ENCODE measurements at regions not wholly inside any gene's neighbourhood (a gene's known extent, or its start where the extent isn't known, plus 50 kb on each side); places are given as distances from the start of the nearest gene placed in this dataset.
"Not testable (repeated sequence)": the region's sequence is repeated elsewhere in the genome, so short reads cannot be mapped to it uniquely, and the experiment has no call there.

DNA sequence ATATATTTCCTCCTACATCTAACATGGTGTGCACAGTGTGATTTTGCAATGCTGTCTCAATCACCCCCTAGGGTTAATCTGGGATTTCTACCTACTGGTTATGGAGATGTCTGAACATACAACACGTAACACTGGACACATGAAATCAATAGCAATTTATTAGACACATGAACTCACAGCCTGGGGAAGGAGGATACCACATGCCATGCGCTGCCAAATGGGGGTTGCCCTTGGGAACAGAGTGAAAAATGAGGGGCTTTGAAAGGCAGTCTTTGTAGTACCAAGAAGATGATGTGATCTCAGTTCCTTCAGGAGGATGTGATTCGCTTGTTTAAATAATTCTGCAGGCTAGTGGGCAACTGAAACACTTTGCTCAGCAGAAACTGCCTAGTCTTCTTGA lies 253.6 kb upstream of the LRRC4C start:
- DNase-seq (ENCODE audit: low read depth), result no peak

DNA sequence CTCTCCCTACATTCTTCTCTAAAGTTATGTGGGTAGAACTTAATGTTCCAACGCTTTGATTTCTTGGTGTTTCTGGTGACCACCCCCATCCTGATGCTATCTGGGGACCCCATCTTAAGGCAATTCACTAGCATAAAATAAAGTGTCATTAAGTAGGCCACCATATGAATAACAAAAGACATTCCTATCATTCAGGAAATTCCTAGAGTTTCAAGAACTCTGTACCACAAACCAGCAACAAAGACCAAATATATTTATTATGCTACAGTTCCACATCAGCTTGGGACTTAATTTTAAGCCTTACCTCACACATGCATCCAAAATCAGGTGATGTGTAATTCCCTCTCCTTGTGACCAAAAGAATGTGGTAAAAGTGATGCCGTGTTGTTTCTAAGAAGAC lies 254.6 kb upstream of the LRRC4C start:
- peak; percentile 31 for DNase-seq (ENCODE audit: low read depth)

DNA sequence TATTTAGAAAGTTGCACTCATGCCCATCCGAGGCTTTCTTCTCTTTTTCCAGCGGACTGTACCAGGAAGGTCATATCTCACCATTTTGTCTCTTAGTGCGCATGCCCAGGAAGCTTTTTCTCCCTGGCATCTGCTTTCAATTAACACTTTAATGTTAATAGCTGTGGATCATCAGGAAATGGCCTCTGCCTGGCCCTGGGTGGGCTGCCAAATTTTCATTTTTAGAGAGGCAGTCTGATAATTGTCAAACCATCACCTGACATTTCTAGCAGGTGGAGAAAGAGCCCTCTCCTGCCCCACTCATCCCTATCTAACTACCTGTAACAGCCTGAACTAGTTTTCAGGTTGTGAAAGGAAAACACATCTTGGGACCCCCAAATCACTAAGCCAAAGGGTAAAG lies 257.4 kb upstream of the LRRC4C start:
- no peak for DNase-seq (ENCODE audit: low read depth)

DNA sequence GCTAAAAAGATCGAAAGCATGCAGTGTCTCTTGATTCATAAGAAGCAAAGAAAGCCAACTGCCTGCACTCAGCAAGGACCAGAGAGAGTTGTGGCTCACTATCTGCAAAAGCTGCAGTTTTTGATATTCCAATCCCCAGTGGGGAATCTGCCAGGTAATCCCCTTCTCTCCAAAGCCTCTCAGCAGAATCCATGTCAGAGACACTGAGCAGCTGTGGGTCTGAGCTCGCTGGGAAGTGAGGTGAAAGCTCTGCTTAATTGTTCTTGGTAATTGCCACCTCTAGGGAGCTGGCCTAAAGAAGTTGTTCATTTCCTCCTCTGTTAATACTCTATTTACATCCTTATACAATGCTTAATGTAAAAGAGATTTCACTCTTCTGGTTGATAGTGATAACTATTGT lies 261.3 kb upstream of the LRRC4C start:
- DNase-seq (ENCODE audit: low read depth), result no peak

DNA sequence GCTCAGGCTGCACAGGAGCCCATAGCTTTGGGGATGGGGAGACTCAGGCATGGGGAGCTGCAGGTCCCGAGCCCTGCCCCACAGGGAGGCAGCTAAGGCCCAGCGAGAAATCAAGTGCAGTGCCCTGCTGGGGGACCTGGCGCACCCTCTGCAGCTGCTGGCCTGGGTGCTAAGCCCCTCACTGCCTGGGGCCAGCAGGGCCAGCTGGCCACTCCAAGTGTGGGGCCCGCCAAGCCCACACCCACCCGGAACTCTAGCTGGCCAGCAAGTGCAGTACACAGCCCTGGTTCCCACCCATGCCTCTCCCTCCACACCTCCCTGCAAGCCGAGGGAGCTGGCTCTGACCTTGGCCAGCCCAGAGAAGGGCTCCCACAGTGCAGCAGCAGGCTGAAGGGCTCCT lies 268.7 kb upstream of the LRRC4C start:
- DNase-seq (ENCODE audit: low read depth), result not testable (repeated sequence)

DNA sequence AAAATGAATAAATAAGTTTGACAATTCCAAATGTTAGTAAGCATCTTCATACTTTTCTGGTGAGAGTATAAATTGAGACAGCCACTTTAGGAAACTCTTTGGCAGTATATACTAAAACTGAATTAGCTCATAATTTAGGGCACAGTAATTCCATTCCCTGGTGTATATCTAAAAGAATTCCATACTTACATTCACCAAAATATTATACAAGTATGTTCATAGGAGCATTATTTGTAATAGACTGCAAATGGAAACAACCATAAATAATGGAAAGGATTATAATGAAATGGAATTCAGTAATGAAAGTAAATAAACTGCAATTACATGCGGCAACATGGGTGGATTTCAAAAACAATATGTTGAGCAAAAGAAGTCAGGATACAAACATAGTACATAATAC lies 315.8 kb upstream of the LRRC4C start:
- no peak for DNase-seq (ENCODE audit: low read depth)

DNA sequence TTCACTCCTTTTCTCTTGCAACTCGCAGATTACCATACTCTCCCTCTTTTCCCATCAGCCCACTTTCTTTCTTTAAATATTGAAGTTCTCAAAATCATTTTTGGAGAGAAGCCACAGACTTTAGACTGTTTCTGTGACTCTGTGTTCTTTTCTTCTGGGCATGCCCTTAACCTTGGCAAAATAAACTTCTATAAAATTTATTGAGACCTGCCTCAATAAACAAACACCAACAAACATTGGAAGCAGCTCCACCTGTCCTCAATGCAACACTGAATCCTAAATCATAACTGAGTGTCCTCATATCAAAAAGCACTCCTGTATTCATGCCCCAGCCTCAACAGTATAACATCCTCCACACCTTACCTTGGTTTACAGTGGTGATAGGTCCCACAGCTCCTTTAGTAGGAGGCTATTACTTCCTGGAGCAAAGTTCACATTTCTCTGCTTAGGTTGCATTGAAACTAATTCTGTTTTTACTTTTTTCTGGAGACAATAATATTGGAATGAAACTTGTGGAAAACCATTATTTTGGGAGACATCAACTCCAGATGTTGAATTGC lies 320.0 kb upstream of the LRRC4C start:
- DNase-seq (ENCODE audit: low read depth), result no peak

DNA sequence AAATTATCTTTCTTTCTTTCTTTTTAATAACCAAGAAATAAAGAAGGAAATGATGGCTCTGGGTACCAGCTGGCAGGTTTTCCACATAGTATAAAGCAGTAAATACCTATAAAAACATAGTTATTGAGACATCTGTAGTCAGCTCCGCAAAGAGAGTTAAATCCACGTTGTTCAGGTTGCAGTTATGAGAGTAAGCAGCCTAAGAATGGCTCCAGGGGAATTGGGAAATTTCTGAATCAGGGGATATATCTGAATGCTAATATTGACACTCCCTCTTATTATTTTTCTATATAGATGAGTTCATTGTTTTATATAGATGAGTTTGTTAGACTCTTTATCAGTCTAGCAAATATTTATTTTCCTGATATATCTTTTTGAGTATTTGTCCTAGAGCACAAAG lies 322.0 kb upstream of the LRRC4C start:
- no peak for DNase-seq (ENCODE audit: low read depth)

DNA sequence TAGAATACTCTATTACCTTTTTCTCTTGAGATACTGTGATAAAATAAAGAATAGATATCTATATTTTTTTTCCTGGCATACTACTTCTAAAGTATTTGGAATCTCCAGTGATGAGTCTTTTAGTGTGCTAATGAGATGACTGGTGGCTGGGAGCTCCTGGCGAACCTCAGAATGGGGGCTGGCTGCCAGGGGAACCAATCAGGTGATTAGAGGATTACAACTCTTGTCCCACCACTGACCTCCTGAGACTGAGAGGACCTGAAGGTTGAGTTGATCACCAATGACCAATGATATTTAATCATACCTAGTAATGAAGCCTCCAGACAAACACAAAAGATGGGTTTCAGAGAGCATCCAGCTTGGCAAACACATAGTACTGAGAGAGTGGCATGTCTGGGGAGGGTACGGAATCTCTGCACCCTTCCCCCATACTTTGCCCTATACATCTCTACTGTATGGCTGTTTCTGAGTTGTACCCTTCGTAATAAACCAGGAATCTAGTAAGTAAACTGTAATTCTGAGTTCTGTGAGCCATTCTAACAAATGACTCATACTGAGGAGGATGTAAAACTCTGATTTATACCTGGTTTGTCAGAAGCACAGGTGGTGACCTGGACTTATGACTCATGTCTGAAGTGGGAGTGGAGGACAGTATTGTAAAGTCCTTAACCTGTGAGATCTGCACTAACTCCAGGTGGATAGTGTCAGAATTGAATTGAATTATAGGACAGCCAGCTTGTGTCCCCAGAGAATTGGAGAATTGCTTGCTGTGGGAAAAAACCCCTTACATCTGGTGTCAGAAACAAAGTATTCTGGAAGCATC lies 325.3 kb upstream of the LRRC4C start:
- DNase-seq (ENCODE audit: low read depth), result peak; percentile 55

DNA sequence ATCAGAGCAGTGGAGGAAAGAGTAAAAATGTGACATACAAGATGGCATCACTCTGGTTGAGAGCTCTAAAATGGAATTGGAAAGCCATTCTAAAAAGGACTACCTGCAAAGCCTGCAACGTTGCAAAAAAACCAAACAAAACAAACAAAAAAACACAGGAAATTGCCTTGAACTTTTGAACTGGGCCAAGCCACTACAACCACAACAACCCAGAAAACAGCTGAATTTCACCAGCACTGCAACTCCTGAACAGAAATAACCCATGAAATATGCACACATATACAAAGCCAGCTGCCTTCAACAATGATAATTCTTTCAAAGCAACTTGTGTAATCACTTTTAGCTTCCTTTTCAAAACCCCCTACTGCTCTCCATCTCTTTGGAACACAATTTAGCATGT lies 326.6 kb upstream of the LRRC4C start:
- DNase-seq (ENCODE audit: low read depth), result peak; percentile 36

DNA sequence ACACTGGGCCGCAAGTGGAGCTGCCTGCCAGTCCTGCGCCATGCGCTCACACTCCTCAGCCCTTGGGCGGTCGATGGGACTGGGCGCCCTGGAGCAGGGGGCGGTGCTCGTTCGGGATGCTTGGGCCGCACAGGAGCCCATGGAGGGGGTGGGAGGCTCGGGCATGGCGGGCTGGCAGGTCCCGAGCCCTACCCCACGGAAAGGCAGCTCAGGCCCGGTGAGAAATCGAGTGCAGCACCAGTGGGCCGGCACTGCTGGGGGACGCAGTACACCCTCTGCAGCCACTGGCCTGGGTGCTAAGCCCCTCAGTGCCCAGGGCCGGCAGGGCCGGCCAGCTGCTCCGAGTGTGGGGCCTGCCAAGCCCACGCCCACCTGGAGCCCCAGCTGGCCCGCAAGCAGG lies 328.7 kb upstream of the LRRC4C start:
- no peak for DNase-seq (ENCODE audit: low read depth)

DNA sequence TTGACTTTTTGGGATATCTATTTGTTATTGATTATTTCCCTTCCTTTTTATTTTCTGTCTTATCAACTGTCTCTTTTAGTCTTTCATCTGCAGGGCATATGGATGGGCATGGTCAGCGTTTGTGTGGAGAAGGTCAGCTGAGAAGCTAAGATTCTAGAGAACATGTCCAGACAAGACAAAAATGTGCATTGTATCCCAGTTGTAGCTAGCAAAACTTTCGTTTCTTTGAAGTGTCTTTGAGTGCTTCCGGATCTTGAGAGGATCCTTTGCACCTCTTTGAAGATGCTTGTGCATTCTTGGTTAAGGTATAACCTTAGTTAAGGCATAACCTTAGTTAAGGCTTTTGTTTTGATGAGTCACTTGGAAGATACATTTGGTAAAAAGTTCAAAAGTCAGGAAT lies 329.9 kb upstream of the LRRC4C start:
- DNase-seq (ENCODE audit: low read depth), result no peak

DNA sequence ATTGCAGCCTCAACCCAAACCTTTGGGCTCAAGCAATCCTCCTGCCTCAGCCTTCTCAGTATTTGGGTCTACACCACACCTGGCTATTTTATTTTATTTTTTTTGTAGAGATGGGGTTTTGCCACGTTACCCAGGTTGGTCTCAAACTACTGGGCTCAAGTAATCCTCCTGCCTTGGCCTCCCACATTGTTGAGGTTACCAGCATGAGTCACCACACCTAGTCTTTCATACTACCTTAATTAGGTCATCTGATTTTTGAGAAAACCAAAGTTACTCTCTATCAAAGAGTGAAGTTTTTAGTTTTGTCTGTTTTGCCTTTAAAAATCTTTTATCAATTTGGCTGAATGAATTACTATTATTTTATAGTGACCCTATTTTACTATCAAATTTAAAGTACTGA lies 335.6 kb upstream of the LRRC4C start:
- peak; percentile 23 for DNase-seq (ENCODE audit: low read depth)

DNA sequence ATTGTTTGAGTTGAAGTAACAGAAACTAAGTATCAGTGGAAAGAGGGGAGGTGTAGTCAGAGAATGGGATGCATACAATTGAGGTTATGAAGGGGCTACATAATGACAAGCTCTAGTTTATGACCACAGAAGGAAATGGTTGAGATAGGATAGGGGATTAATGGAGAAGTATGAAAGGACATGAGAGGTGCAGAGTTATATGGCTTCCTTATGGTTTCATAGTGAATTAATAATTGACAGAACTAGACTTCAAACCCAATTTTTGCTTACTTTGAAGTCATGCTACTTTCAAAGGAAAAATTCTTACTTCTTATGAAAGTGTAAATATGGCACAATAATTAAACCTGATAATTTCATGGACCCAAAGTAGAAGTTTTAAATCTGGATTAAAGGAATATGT lies 340.3 kb upstream of the LRRC4C start:
- no peak for DNase-seq (ENCODE audit: low read depth)

DNA sequence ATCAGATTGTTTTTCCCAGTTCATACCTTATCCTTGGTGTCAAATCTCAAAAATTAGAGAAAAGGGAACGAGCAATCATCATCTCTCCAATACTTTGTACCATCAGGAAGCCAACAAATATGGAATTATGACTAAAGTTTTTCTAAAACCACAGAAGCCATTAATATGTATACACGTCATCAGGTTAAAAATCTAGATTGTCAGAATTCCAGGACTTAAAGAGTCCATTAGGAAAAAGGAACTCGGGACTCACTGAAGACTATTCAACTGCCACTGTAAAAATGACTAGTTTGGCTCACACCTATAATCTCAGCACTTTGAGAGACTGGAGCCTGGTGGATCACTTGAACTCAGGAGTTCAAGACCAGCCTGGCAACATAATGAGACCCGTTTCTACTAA lies 344.4 kb upstream of the LRRC4C start:
- peak; percentile 16 for DNase-seq (ENCODE audit: low read depth)

DNA sequence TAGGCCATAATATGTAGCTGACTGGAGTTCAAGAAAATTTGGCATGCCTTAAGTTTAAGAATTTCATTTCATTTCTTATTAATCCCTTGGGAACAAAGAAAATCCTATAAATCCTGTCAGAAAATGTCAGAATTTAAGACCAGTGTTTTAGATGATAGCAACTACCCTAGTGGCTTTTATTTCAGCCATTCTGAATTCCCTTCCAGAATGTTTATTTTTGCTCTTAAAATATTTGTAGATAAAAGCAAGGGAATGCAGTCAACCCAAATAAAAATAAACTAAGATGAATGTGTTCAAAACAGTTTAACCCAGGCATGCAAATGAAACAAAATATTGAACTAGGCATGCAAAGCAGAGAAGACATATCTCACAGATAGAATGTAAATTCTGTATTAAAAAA lies 356.9 kb upstream of the LRRC4C start:
- no peak for DNase-seq (ENCODE audit: low read depth)

DNA sequence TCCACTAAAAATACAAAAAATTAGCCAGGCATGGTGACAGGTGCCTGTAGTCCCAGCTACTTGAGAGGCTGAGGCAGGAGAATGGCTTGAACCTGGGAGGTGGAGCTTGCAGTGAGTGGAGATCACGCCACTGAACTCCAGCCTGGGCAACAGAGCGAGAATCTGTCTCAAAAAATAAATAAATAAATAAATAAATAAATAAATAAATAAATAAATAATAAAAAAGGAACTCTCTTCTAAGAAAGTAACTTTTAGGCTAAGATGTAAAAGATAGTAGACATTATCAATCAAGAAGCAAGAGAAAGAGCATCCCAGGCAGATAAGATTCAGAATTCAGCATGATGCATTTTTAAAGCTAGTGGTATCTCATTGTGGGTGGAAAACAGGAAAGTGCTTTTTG lies 364.8 kb upstream of the LRRC4C start:
- not testable (repeated sequence) for DNase-seq (ENCODE audit: low read depth)

DNA sequence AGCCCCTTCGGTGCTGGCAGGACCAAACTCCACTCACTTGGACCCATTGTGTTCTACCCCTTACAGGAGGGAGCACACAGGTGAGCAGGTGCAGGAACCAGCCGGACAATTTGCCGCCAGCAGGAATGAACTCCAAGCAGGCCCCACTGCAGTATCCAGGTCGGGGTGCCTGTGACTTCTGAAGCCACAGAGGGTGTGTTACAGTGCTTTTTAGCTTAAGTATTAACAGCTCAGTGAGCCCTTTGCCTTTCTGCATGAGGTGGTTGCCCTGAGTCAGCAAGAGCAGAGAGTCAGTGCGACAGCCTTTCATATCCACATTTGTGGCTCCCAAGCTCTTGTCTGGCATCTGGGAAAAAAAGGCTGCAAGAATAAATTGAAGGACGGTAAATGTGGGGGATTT lies 366.6 kb upstream of the LRRC4C start:
- DNase-seq (ENCODE audit: low read depth), result no peak

DNA sequence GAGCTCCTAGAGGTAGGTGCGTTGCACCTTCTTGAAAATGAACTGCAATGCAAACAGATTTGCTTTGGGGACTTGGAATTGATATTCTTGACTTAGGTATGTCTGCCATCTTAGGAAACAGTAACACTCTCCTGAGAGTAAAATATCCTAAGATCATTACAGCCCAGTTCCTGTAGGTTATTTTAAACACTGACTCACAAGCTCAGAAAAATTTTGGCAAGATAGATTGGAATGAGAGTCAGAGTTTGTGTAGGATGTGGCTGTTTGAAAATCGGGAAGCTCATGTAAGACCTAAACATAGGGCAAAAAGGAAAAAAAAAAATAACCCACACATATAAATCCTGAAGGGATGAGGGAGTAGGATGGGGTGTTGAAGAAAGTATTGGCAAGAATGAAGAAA lies 377.0 kb upstream of the LRRC4C start:
- no peak for DNase-seq (ENCODE audit: low read depth)

DNA sequence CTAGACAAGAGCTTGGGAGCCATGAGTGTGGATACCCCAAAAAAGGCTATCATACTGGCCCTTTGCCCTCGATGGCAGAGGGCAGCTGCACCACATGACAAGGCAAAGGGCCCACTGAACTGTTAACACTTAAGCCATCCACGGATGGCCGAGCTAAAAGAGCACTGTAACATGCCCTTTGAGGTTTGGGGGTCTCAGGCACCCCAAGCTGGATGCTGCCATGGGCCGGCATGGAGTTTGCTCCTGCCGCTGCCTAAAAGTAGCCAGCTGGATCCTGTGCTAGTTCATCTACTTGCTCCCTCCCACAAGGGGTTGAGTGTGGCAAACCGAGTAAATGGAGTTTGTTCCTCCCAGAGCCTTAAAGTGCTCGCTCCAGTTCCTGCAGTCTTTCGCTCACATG lies 383.2 kb upstream of the LRRC4C start:
- DNase-seq (ENCODE audit: low read depth), result no peak

DNA sequence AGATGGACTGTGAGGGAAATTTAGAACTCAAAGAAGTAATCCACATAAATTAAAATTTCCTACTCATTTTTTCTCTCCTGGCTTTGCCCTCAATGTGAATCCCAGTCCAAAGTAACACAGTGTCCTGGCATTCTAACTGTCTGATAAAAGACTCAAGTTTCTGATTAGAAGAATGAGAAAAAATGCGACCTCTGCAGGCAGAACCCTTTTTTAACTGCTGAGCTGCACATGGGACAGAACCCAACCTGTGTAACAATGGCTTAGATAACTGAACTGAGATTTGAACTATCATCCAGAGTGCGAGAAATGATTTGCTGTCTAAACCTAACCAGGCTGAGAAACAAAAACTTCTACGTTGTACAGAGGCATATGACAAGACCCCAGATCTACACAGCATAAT lies 385.6 kb upstream of the LRRC4C start:
- DNase-seq (ENCODE audit: low read depth), result no peak

DNA sequence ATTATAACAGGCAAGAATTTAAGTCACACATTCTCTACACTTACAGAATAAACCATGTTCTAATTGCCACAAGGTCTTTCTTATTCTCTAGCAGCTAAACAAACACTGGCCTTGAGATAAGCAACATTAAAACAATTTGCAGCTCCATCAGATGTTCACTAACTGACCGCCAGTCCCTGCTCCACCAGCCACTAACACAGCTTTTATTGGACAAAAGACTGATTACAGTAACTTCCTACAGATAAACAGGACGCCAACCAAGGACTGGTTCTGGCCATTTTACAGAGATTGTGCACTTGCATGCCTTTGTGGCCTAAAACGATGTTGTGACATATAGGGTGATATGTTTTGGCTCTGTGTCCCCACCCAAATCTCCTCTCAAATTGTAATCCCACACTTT lies 388.9 kb upstream of the LRRC4C start:
- DNase-seq (ENCODE audit: low read depth), result no peak

DNA sequence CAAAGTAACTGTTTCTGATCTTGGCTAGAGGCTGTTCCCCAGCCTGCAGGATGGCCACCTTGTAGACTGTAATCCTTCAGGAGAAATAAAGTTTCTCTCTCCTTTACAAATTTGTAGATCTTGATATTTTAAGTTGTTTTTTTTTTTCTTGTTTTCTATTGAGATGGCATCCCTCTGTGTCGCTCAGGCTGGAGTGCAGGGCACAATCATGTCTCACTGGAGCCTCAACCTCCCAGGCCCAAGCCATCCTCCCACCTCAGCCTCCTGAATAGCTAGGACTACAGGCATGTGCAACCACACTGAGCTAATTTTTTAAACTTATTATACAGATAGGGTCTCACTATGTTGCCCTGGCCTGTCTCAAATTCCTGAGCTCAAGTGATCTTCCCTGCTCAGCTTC lies 389.8 kb upstream of the LRRC4C start:
- DNase-seq (ENCODE audit: low read depth), result no peak

DNA sequence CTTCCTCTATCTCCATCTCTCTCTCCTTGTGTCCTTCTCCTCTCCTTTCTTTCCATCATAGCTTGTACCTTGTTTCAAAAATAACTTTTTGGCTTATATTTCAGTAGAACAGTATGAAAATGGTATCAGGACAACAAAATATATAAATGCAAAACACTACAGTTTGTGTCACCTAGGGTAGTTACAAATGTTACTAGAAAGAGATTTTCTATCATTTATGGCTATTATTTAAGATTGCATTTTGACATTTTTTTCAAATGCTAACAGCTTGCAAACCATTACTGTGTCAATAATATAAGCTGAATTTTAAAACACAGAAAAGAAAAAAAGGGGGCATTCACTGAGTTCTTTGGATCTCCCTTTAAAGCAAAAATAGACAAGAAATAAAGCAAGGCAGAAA lies 392.3 kb upstream of the LRRC4C start:
- no peak for DNase-seq (ENCODE audit: low read depth)
